ENCODE measurements at regions not wholly inside any gene's neighbourhood (a gene's known extent, or its start where the extent isn't known, plus 50 kb on each side); places are given as distances from the start of the nearest gene placed in this dataset.

GRCh38 chr3:69521286-69521685 is 135.4 kb upstream of the FRMD4B start:
- no peak for TF ChIP-seq CTCF (IDR thresholded peaks at IDR 0.05; ENCODE audit: poor library complexity, severe bottlenecking)
- TF ChIP-seq SMC3 (conservative IDR thresholded peaks at IDR 0.05; ENCODE audit: poor library complexity), result no peak

All from neural cell (in vitro differentiated cells).